OCI-LY7 (cell line): ENCODE measurements at regions not wholly inside any gene's neighbourhood (a gene's known extent, or its start where the extent isn't known, plus 50 kb on each side); places are given as distances from the start of the nearest gene placed in this dataset.

ENCODE experiments used
- CTCF ChIP-seq: fragments of 200-600 bp; sonication (generic); conservative IDR thresholded peaks from 2 replicates; pipeline ENCODE4 v1.5.1; 2014; ENCODE audit warnings: mild to moderate bottlenecking, antibody characterized with exemption, low read length, moderate library complexity, mixed read lengths
- EZH2phosphoT487 ChIP-seq: fragments of 200-600 bp; sonication (generic); IDR thresholded peaks from 2 replicates; pipeline ENCODE4 v1.6.1; 2018; ENCODE audit warnings: low read depth, borderline replicate concordance, mild to moderate bottlenecking, mixed run types, antibody characterized with exemption, low read length, moderate library complexity, mixed read lengths

- TF ChIP-seq CTCF (no peak), EZH2phosphoT487 (no peak)
Observed at GRCh38 chr9:82518868-82519267, 530.3 kb downstream of the SPATA31D1 start.
